Natural killer cell (primary cell): ENCODE measurements at regions not wholly inside any gene's neighbourhood (a gene's known extent, or its start where the extent isn't known, plus 50 kb on each side); places are given as distances from the start of the nearest gene placed in this dataset.
"Not testable (repeated sequence)": the region's sequence is repeated elsewhere in the genome, so short reads cannot be mapped to it uniquely, and the experiment has no call there.

Source experiments
- ATAC-seq, 3 donors: fragments of 150-1000 bp in 2 of 3; fragments of 200-7000 bp in 1 of 3; cut with Tn5 transposase; 1 replicate in 1 of 3; 2 replicates in 2 of 3; pipeline ENCODE4 v1.10.0; 2021; ENCODE audit warnings: mild to moderate bottlenecking in 2 of 3, moderate library complexity in 2 of 3
- DNase-seq, 2 donors: peaks; one replicate each; pipeline versions ENCODE4 v3.0.0 to v3.0.0-alpha.2; 2013 to 2021; ENCODE audit warnings: mixed read lengths in 1 of 2
- H3K27ac ChIP-seq: one replicate; pipeline ENCODE4 v1.5.1; 2013; ENCODE audit warnings: mild to moderate bottlenecking, low read length
- H3K27me3 ChIP-seq: one replicate; pipeline ENCODE4 v1.6.1; 2013; ENCODE audit warnings: low read length; ENCODE audit not compliant: control insufficient read depth, insufficient read depth
- H3K36me3 ChIP-seq: one replicate; pipeline ENCODE4 v1.6.1; 2013; ENCODE audit warnings: low read length; ENCODE audit not compliant: control insufficient read depth, insufficient read depth
- H3K4me1 ChIP-seq: one replicate; pipeline ENCODE4 v1.6.1; 2013; ENCODE audit warnings: low read length; ENCODE audit not compliant: control insufficient read depth, insufficient read depth
- H3K4me3 ChIP-seq: one replicate; pipeline ENCODE4 v1.5.1; 2013; ENCODE audit warnings: low read length
- H3K9me3 ChIP-seq: one replicate; pipeline ENCODE4 v1.6.1; 2013; ENCODE audit warnings: low read length; ENCODE audit not compliant: control insufficient read depth, insufficient read depth
- H3K27ac Mint-ChIP-seq, 2 donors: one replicate each; pipeline ENCODE4 v1.8.0; 2022; ENCODE audit warnings: mild to moderate bottlenecking in 2 of 2, mixed read lengths in 2 of 2, moderate library complexity in 1 of 2
- H3K27me3 Mint-ChIP-seq, 2 donors: one replicate each; pipeline ENCODE4 v1.8.0; 2022; ENCODE audit warnings: low read depth in 2 of 2, mixed read lengths in 2 of 2
- H3K36me3 Mint-ChIP-seq: one replicate; pipeline ENCODE4 v1.8.0; 2022; ENCODE audit warnings: mixed read lengths
- H3K4me1 Mint-ChIP-seq, 2 donors: one replicate each; pipeline ENCODE4 v1.8.0; 2022; ENCODE audit warnings: mixed read lengths in 2 of 2
- H3K4me3 Mint-ChIP-seq: one replicate; pipeline ENCODE4 v1.8.0; 2022; ENCODE audit warnings: mild to moderate bottlenecking, moderate library complexity, mixed read lengths
- H3K9me3 Mint-ChIP-seq, 2 donors: one replicate each; pipeline ENCODE4 v1.8.0; 2022; ENCODE audit warnings: mixed read lengths in 2 of 2
- whole genome bisulfite sequencing: methylation state at CpG from one replicate; pipeline ENCODE4 v1.1.7; 2013; ENCODE audit warnings: missing lambda C conversion rate; ENCODE audit not compliant: insufficient coverage; 5-methylcytosine and 5-hydroxymethylcytosine counted together
- intact Hi-C: fragments of 100-400 bp; cut with micrococcal nuclease; formaldehyde crosslinking; loops from one replicate; pipeline ENCODE4 v1.14.2; 2022
- TF ChIP-seq, protein P1 (sequence below): fragments of 200-600 bp; IDR thresholded peaks from one replicate; pipeline ENCODE4 v1.8.0; 2022; ENCODE audit warnings: antibody characterized with exemption

DNA sequence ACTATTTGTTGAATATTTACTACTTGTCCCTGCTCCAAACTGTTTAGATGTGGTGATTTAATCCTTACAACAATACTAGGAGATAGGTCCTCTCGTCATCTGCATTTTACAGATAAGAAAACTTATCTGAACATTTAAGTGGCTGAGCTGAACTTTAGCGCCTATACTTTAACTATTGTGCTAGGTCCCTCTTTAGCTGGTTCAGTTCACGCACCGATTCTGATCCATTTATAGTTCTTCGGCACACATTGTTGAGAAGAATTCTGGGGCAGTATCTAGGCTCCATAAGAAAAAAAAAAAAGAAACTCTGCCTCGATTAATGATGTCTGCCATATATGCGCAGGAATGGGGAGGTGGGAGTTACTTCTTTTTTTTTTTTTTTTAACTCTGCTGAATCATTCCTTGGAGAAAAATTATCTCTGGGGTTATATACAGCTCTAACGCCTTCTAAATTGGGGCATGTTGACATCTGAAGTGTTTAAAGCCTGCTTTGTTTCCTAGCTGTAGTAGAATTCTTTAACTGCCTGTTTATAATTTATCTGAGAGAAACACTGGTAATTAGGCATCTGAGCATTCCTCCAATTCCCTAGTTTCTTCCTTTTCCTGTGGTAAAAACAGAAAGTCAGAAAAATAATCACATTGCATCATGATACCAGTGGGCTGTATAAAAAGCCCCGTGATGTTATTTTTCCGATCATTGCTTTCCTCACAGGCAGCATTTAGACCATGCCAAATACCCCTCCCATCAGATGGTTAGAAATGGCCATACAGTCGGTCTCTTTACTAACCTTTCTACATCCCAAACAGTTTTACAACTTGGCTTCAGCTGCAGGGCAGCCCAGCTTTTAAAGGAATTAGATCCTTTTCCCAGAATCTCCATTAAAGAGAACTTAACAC is 98.5 kb upstream of the KDM7A start:
- no peaks in the 10 kb centered on the region for H3K4me1 ChIP-seq
- Mint-ChIP-seq H3K27me3 (peaks cover 0 to 2% of the 10 kb centered on the region in 2 donors), H3K36me3 (no peaks in the 10 kb centered on the region), H3K27ac (no peak overlapping the region), H3K9me3 (no peaks in the 10 kb centered on the region), H3K4me3 (no peak overlapping the region), H3K4me1 (no peaks in the 10 kb centered on the region)
- DNase-seq (no peak), ATAC-seq (no peak)
- no peak overlapping the region for H3K4me3 ChIP-seq
- intact Hi-C loops = no loop called here
- H3K27ac ChIP-seq = no peak overlapping the region
- WGBS = 71% methylated on average over 11 of the region's 11 CpGs
- no peaks in the 10 kb centered on the region for H3K36me3 ChIP-seq
- TF ChIP-seq, protein P1, sequence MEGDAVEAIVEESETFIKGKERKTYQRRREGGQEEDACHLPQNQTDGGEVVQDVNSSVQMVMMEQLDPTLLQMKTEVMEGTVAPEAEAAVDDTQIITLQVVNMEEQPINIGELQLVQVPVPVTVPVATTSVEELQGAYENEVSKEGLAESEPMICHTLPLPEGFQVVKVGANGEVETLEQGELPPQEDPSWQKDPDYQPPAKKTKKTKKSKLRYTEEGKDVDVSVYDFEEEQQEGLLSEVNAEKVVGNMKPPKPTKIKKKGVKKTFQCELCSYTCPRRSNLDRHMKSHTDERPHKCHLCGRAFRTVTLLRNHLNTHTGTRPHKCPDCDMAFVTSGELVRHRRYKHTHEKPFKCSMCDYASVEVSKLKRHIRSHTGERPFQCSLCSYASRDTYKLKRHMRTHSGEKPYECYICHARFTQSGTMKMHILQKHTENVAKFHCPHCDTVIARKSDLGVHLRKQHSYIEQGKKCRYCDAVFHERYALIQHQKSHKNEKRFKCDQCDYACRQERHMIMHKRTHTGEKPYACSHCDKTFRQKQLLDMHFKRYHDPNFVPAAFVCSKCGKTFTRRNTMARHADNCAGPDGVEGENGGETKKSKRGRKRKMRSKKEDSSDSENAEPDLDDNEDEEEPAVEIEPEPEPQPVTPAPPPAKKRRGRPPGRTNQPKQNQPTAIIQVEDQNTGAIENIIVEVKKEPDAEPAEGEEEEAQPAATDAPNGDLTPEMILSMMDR = no peak
- H3K9me3 ChIP-seq = no peaks in the 10 kb centered on the region
- no peaks in the 10 kb centered on the region for H3K27me3 ChIP-seq

DNA sequence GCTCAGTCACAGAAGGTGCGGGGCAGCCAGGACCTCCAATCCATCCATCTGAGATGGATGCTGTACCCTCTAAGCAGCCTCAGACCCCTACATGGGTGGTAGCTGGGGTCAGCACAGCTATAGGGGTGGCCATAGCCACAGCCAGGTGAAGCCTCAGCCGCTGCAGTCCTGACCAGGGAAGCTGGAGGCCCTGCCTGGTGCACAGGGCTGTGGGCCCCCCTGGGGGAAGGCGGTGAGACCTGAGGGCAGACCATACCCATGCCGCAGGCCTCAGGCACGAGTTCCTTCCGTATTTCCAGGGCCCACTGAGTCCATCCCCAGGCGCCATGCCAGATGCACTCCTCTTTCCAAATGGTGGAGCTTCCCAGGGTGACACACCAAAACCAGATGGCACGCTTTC is 96.6 kb upstream of the KDM7A start:
- DNase-seq = no peak

DNA sequence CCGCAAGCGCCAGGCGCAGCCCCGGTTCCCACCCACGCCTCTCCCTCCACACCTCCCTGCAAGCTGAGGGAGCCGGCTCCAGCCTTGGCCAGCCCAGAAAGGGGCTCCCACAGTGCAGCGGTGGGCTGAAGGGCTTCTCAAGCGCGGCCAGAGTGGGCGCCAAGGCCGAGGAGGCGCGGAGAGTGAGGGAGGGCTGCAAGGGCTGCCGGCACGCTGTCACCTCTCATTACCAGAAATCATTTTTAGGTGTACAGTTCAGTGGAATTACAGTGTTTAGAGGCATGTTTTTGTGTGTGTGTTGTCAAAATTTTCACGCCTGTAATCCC is 94.8 kb upstream of the KDM7A start:
- ATAC-seq, H3K36me3 Mint-ChIP-seq, H3K4me1 Mint-ChIP-seq, H3K9me3 ChIP-seq, H3K27me3 Mint-ChIP-seq, H3K27ac Mint-ChIP-seq, H3K9me3 Mint-ChIP-seq, H3K4me3 ChIP-seq, H3K27ac ChIP-seq, DNase-seq, intact Hi-C loops, H3K36me3 ChIP-seq, H3K4me1 ChIP-seq, H3K4me3 Mint-ChIP-seq, H3K27me3 ChIP-seq: not testable (repeated sequence)
- WGBS = 97% methylated on average over 16 of the region's 16 CpGs

More for the DNA sequence above, 96.6 kb upstream of the KDM7A start:
- Histone ChIP-seq H3K27me3 (no peaks in the 10 kb centered on the region), H3K4me3 (no peak overlapping the region), H3K9me3 (no peaks in the 10 kb centered on the region), H3K36me3 (no peaks in the 10 kb centered on the region), H3K27ac (no peak overlapping the region), H3K4me1 (no peaks in the 10 kb centered on the region)
- WGBS = 90% methylated on average over 7 of the region's 8 CpGs
- no peak for ATAC-seq
- H3K27ac Mint-ChIP-seq = no peak overlapping the region
- peaks cover 7 to 9% of the 10 kb centered on the region in 2 donors for H3K4me1 Mint-ChIP-seq
- no peaks in the 10 kb centered on the region for H3K36me3 Mint-ChIP-seq
- no peaks in the 10 kb centered on the region for H3K27me3 Mint-ChIP-seq
- TF ChIP-seq, protein P1 = no peak
- no peaks in the 10 kb centered on the region for H3K9me3 Mint-ChIP-seq
- H3K4me3 Mint-ChIP-seq = no peak overlapping the region
- intact Hi-C loops = no loop called here

DNA sequence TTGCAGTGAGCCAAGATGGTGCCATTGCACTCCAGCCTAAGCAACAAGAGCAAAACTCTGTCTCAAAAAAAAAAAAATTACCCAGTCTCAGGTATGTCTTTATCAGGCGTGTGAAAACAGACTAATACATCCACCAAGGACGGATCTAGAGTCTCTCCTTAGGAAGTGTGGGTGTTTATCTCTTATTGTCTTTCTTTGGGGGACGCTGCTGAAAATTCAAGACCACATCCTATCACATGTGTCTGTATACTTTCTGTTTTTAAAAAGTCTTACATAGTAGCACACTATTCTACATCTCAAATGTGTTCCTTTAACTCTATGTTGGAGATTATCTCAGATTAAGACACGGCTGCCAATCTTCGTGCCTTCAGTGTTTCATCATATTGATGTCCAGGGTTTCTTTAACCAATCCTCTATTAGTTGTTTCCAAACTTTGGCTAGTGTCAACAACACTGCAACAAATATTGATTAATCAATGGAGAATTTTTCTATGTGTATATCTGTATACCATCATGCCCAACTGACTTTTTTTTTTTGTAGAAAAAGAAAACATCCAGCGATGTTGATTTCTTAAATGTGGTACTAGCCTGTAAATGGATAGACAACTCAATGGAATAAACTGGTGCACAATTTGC is 92.3 kb upstream of the KDM7A start:
- H3K4me1 ChIP-seq = no peaks in the 10 kb centered on the region
- peak overlapping the region; percentile 41 for H3K4me3 Mint-ChIP-seq
- H3K36me3 Mint-ChIP-seq = no peaks in the 10 kb centered on the region
- H3K27ac ChIP-seq = no peak overlapping the region
- no peaks in the 10 kb centered on the region for H3K9me3 ChIP-seq
- no peaks in the 10 kb centered on the region for H3K36me3 ChIP-seq
- peak overlapping the region; percentile 60 to 73 for H3K27ac Mint-ChIP-seq
- intact Hi-C loops = no loop called here
- no peaks in the 10 kb centered on the region for H3K9me3 Mint-ChIP-seq
- ATAC-seq = peak; percentile 44 to 71 (median 55)
- H3K27me3 Mint-ChIP-seq = no peaks in the 10 kb centered on the region
- peak in 1 of 2 donors; percentile 47 for DNase-seq
- TF ChIP-seq, protein P1 = no peak
- WGBS = 74% methylated on average over 3 of the region's 6 CpGs
- no peak overlapping the region for H3K4me3 ChIP-seq
- H3K4me1 Mint-ChIP-seq = peaks cover 7 to 9% of the 10 kb centered on the region in 2 donors
- no peaks in the 10 kb centered on the region for H3K27me3 ChIP-seq
